DOHH2 (cell line): ENCODE measurements at regions not wholly inside any gene's neighbourhood (a gene's known extent, or its start where the extent isn't known, plus 50 kb on each side); places are given as distances from the start of the nearest gene placed in this dataset.

Experiments
- H3F3A ChIP-seq: fragments of 200-600 bp; sonication (generic), shearing (Covaris generic); 2 replicates; pipeline ENCODE4 v1.6.0; 2016; ENCODE audit warnings: antibody characterized with exemption, mild to moderate bottlenecking; ENCODE audit not compliant: control insufficient read depth, insufficient read depth
- H3K27ac ChIP-seq: fragments of 200-600 bp; sonication (generic); 2 replicates; pipeline ENCODE4 v1.5.1; 2014; ENCODE audit warnings: low read depth, mild to moderate bottlenecking, low read length, moderate library complexity
- H3K27me3 ChIP-seq: fragments of 200-600 bp; sonication (generic); 2 replicates; pipeline ENCODE4 v1.6.1; 2014; ENCODE audit warnings: mild to moderate bottlenecking, low read length, mixed read lengths; ENCODE audit not compliant: control insufficient read depth
- H3K36me3 ChIP-seq: fragments of 200-600 bp; sonication (generic); 2 replicates; pipeline ENCODE4 v1.6.1; 2014; ENCODE audit warnings: mild to moderate bottlenecking, low read length, moderate library complexity, mixed read lengths; ENCODE audit not compliant: control insufficient read depth
- H3K4me1 ChIP-seq: fragments of 200-600 bp; sonication (generic); 2 replicates; pipeline ENCODE4 v1.6.1; 2014; ENCODE audit warnings: mild to moderate bottlenecking, low read length, mixed read lengths; ENCODE audit not compliant: control insufficient read depth
- H3K4me2 ChIP-seq: fragments of 200-600 bp; sonication (generic); 2 replicates; pipeline ENCODE4 v1.6.0; 2014; ENCODE audit warnings: mild to moderate bottlenecking, low read length, moderate library complexity
- H3K4me3 ChIP-seq: fragments of 200-600 bp; sonication (generic); 2 replicates; pipeline ENCODE4 v1.5.1; 2014; ENCODE audit warnings: mild to moderate bottlenecking, low read length, mixed read lengths
- H3K79me2 ChIP-seq: fragments of 200-600 bp; sonication (generic); 2 replicates; pipeline ENCODE4 v1.6.1; 2014; ENCODE audit warnings: mild to moderate bottlenecking, low read length, mixed read lengths; ENCODE audit not compliant: control insufficient read depth
- H3K9me2 ChIP-seq: fragments of 200-600 bp; sonication (generic); replicated peaks from 2 replicates; pipeline ENCODE4 v1.6.1; 2014; ENCODE audit warnings: mild to moderate bottlenecking, low read length, mixed read lengths; ENCODE audit not compliant: control insufficient read depth
- H3K9me3 ChIP-seq: fragments of 200-600 bp; sonication (generic); 2 replicates; pipeline ENCODE4 v1.6.1; 2014; ENCODE audit warnings: antibody characterized with exemption, low read length, mixed read lengths; ENCODE audit not compliant: control insufficient read depth, insufficient read depth
- H4K20me1 ChIP-seq: fragments of 200-600 bp; sonication (generic); 2 replicates; pipeline ENCODE4 v1.6.0; 2014; ENCODE audit warnings: low read depth, mild to moderate bottlenecking, antibody characterized with exemption, low read length, moderate library complexity; ENCODE audit not compliant: control insufficient read depth, insufficient read depth
- CTCF ChIP-seq: fragments of 200-600 bp; sonication (generic); IDR thresholded peaks from one replicate; pipeline ENCODE4 v1.5.1; 2014; ENCODE audit warnings: antibody characterized with exemption, mild to moderate bottlenecking, low read depth, low read length; ENCODE audit not compliant: poor library complexity, severe bottlenecking
- EZH2phosphoT487 ChIP-seq: fragments of 200-600 bp; sonication (generic); IDR thresholded peaks from 2 replicates; pipeline ENCODE4 v1.6.1; 2017; ENCODE audit warnings: borderline replicate concordance, mild to moderate bottlenecking, antibody characterized with exemption, low read length, moderate library complexity, mixed read lengths

- H3K9me3 ChIP-seq: no peaks in the 10 kb centered on the region
- 0 out of 2 replicates have a peak, but pooled peaks cover 4% of the 10 kb centered on the region for H3K4me1 ChIP-seq
- H3K4me3 ChIP-seq: no peak overlapping the region
- no peaks in the 10 kb centered on the region for H3K36me3 ChIP-seq
- no peaks in the 10 kb centered on the region for H3K79me2 ChIP-seq
- no peaks in the 10 kb centered on the region for H4K20me1 ChIP-seq
- H3F3A ChIP-seq: no peaks in the 10 kb centered on the region
- TF ChIP-seq CTCF (no peak), EZH2phosphoT487 (no peak)
- no peak overlapping the region for H3K27ac ChIP-seq
- no peak overlapping the region for H3K4me2 ChIP-seq
- no peaks in the 10 kb centered on the region for H3K9me2 ChIP-seq
- H3K27me3 ChIP-seq: no peaks in the 10 kb centered on the region
These were observed 295.7 kb upstream of the TSHZ2 start for GRCh38 chr20:52676283-52676995.

- TF ChIP-seq CTCF: no peak
- no peak for TF ChIP-seq EZH2phosphoT487
- 0 out of 2 replicates have a peak, but pooled peaks cover 4% of the 10 kb centered on the region for H3K4me1 ChIP-seq
- H3F3A ChIP-seq: no peaks in the 10 kb centered on the region
- H3K79me2 ChIP-seq: no peaks in the 10 kb centered on the region
- H3K36me3 ChIP-seq: no peaks in the 10 kb centered on the region
- H3K4me2 ChIP-seq: no peak overlapping the region
- H3K9me3 ChIP-seq: no peaks in the 10 kb centered on the region
- H3K9me2 ChIP-seq: no peaks in the 10 kb centered on the region
- no peak overlapping the region for H3K27ac ChIP-seq
- no peak overlapping the region for H3K4me3 ChIP-seq
- H4K20me1 ChIP-seq: no peaks in the 10 kb centered on the region
- H3K27me3 ChIP-seq: no peaks in the 10 kb centered on the region
These were observed 296.8 kb upstream of the TSHZ2 start for GRCh38 chr20:52675375-52675774.

DNA sequence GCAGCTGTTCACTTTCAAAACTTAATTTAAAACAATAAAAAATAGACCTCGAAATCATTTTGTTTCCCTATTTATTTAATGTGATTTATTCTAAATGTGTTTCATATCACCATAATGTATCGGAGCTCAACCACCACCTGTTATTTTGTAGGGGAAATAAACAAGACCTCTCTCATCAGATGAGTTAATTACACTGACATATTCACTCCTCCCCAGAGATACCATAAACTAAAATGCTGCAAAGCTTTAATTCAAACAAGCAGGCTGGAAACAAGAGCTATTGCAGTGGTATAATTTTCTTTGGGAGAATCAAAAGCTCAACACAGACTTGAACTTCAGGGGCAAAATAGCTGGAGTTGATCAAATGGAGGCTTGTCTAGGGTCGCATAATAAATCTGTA lies 303.5 kb upstream of the TSHZ2 start:
- TF ChIP-seq EZH2phosphoT487 (no peak), CTCF (no peak)
- Histone ChIP-seq H3K9me2 (no peaks in the 10 kb centered on the region), H3K9me3 (no peaks in the 10 kb centered on the region), H3K27ac (no peak overlapping the region), H3K27me3 (no peaks in the 10 kb centered on the region), H3K4me2 (no peak overlapping the region), H3K36me3 (no peaks in the 10 kb centered on the region), H3K4me1 (no peaks in the 10 kb centered on the region), H3K79me2 (no peaks in the 10 kb centered on the region), H3F3A (no peaks in the 10 kb centered on the region), H3K4me3 (no peak overlapping the region), H4K20me1 (no peaks in the 10 kb centered on the region)
